Stimulated activated naive B cell treated with anti-CD40 and anti-IgM and Interleukin-4, amounts not matched to agents 10 μg/mL and 1 μg/mL and 100 μg/mL, for 72 hours (primary cell): ENCODE measurements at regions not wholly inside any gene's neighbourhood (a gene's known extent, or its start where the extent isn't known, plus 50 kb on each side); places are given as distances from the start of the nearest gene placed in this dataset.

Experiments used
- ATAC-seq, 2 donors: fragments of 150-1000 bp; cut with Tn5 transposase; replicated peaks; 2 replicates each; pipeline ENCODE4 v1.10.0; 2021; ENCODE audit warnings: moderate library complexity in 1 of 2
- DNase-seq: peaks from one replicate; pipeline ENCODE4 v3.0.0; 2021
- H3K27ac Mint-ChIP-seq: one replicate; pipeline ENCODE4 v1.8.0; 2022; ENCODE audit warnings: mild to moderate bottlenecking, mixed read lengths
- H3K27me3 Mint-ChIP-seq, 2 donors: one replicate each; pipeline ENCODE4 v1.8.0; 2022; ENCODE audit warnings: mixed read lengths in 2 of 2
- H3K36me3 Mint-ChIP-seq, 2 donors: one replicate each; pipeline ENCODE4 v1.8.0; 2022; ENCODE audit warnings: mixed read lengths in 2 of 2, mild to moderate bottlenecking in 1 of 2
- H3K4me1 Mint-ChIP-seq, 2 donors: one replicate each; pipeline ENCODE4 v1.8.0; 2022; ENCODE audit warnings: mixed read lengths in 2 of 2, mild to moderate bottlenecking in 1 of 2
- H3K4me3 Mint-ChIP-seq, 2 donors: one replicate each; pipeline ENCODE4 v1.8.0; 2022; ENCODE audit warnings: mild to moderate bottlenecking in 2 of 2, mixed read lengths in 2 of 2, moderate library complexity in 1 of 2
- H3K9me3 Mint-ChIP-seq, 2 donors: one replicate each; pipeline ENCODE4 v1.8.0; 2022; ENCODE audit warnings: mixed read lengths in 2 of 2, mild to moderate bottlenecking in 1 of 2

DNA sequence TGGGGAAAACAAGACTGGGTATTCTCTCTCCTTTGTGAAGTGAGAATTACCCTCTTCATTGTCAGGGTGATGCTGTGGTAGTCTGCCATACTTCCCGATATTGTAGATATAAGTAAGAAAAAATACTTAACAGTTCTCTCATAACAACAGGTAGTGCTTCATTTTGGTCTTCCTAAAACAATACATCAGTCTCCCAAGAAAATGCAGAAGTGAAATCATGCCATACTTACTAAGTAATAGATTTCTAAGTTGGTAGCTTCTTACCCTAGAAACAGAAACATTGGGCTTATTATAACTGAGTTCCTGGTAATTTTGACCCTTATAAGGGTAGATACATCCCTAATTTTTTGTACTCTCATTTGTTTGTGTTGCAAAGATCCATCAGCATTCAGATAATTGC is 460.7 kb upstream of the DCC start:
- Mint-ChIP-seq H3K27me3 (no peaks in the 10 kb centered on the region), H3K4me1 (no peaks in the 10 kb centered on the region), H3K9me3 (peaks cover 0 to 8% of the 10 kb centered on the region in 2 donors), H3K36me3 (no peaks in the 10 kb centered on the region), H3K4me3 (no peak overlapping the region), H3K27ac (no peak overlapping the region)
- DNase-seq: no peak
- no peak for ATAC-seq

DNA sequence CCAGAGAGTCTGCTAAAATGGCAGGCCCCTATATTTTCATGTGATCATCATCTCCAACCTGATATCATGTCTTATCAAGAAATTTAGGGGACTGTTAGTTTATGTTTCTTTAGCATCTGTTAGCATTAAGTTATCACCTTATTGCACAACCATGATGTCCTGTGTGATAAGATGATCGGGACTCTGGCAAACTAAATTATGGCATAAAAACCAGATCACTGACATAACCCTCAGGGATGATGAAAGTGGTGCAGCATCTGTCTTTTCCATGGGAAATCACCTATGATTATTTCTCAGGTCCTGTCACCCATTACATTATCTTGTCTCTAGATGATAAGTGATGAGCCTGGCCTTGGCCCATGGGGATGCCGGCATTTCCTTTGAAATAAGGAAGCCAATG is 458.6 kb upstream of the DCC start:
- ATAC-seq: no peak
- no peak overlapping the region for H3K27ac Mint-ChIP-seq
- peaks cover 0 to under 1% of the 10 kb centered on the region in 2 donors for H3K9me3 Mint-ChIP-seq
- H3K4me1 Mint-ChIP-seq: no peaks in the 10 kb centered on the region
- H3K27me3 Mint-ChIP-seq: no peaks in the 10 kb centered on the region
- no peak for DNase-seq
- no peak overlapping the region for H3K4me3 Mint-ChIP-seq
- no peaks in the 10 kb centered on the region for H3K36me3 Mint-ChIP-seq

DNA sequence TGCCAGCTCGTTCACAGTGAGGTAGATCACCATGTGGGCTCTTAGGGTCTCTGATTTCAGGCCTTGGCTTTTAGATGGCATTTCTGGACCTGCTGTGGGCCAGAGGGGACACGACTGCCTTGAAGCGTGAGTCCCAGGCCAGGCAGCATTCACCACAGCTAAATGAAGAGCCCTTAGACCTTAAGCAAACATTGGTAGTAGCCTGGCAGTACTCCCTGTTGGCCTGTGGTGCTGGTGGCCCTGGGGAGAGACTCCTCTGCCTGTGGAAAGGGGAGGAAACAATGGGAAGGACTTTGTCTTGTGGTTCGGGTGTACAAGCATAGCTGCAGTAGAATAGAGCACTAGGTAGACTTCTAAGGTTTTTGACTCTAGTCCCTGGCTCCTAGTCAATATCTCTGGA is 456.0 kb upstream of the DCC start:
- Mint-ChIP-seq H3K4me1 (no peaks in the 10 kb centered on the region), H3K36me3 (no peaks in the 10 kb centered on the region), H3K4me3 (no peak overlapping the region), H3K27ac (no peak overlapping the region), H3K9me3 (peaks cover 0 to 3% of the 10 kb centered on the region in 2 donors), H3K27me3 (no peaks in the 10 kb centered on the region)
- ATAC-seq (no peak), DNase-seq (no peak)

DNA sequence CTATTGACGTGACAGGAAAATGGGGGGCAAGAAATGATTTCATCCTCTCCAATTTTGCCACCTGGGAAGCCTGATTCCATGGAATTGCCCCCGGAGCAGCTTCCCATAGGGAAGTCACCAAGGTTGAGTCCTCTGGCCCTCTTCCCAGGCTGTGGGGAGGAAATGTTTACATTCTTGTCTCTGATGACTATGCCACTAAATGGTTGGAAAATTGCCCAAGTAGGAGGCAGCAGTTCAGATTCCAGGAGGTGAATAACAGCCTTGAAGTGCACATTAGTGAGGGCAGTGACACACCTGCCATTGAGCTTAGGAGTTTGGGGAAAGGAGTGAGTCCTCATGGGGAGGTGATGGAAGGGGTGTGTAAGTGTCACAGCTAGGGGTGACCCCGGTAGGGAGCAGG is 449.2 kb upstream of the DCC start:
- Mint-ChIP-seq H3K27ac (no peak overlapping the region), H3K27me3 (peaks cover 0 to 6% of the 10 kb centered on the region in 2 donors), H3K4me1 (no peaks in the 10 kb centered on the region), H3K36me3 (no peaks in the 10 kb centered on the region), H3K4me3 (no peak overlapping the region), H3K9me3 (peaks cover 0 to 11% of the 10 kb centered on the region in 2 donors)
- ATAC-seq (no peak), DNase-seq (no peak)

DNA sequence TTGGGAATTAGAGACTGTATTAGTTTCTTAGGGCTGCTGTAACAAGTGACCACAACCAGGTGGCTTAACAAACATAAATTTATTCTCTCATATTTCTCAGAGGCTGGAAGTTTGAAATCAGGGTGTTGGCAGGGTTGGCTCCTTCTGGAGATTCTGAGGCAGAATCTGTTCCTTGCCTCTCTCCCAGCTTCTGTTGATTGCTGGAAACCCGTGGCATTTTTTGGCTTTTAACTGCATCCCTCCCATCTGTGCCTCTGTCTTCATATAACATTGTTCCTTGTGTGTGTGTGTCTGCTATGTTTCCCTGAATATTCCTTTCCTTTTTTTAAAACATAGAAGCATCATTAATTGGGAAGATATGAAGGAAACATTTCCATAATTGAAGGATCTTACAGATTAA is 448.1 kb upstream of the DCC start:
- DNase-seq: no peak
- Mint-ChIP-seq H3K27ac (no peak overlapping the region), H3K27me3 (peaks cover 0 to 6% of the 10 kb centered on the region in 2 donors), H3K36me3 (no peaks in the 10 kb centered on the region), H3K4me3 (no peak overlapping the region), H3K4me1 (no peaks in the 10 kb centered on the region), H3K9me3 (peaks cover 0 to 11% of the 10 kb centered on the region in 2 donors)
- ATAC-seq: no peak

DNA sequence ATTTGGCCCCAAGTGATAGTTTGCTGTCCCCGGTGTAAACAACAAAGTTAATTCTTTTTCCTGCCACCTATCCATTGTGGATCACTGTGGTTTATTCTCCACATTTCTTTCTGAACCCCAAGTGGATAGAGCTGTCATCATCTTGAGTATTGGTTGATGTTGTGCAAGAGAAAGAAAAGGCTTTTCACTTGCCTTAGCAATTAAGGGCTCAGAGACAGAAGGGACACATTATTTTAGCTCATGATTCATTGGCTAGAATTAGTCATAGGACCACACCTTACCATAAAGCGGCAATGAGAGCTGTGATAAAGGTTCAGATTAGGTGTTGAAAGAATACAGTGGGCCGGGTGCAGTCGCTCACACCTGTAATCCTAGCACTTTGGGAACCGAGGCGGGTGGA is 442.1 kb upstream of the DCC start:
- H3K27me3 Mint-ChIP-seq: peaks cover 0 to 6% of the 10 kb centered on the region in 2 donors

DNA sequence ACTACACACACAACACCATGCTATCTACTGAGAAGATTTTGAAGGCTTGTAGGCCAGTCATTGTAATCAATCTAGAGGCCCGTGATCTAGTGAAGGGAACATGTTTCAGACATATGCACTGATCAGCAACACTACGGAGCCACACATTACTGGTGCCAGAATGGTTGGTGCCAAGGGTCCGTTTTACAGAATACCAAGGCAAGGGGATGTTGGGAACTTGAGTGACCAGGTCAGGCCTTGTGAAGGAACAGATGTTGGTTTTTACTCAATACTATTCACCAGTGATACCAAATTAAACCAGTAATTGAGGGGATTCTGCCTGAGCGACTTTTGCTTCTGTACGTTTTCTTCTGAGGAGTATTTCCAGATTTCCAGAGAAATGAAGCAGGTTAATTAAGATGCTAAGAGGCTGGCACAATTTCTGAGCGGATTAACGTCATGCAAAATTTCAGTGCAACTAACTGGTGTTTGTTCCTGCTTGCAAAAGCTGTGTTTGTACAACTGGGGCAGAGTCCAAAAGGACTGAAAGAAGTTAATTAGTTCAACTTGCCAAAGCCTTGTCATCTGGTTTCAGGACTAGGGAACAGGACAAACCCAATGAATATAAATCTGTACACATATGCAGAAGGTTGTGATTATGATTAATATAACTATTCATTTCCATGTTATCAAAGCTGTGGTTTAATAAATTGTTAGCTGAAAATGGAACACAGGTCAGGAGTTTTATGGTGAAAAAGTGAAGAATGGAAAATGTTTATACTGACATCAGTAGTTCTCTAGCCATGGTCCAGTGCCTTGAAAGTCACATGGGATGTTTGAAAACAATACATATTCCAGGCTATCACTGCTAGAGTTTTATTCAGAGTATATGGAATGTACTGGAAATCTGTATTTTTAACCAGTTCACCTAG is 432.1 kb upstream of the DCC start:
- no peak for ATAC-seq
- Mint-ChIP-seq H3K4me1 (no peaks in the 10 kb centered on the region), H3K4me3 (no peak overlapping the region), H3K27ac (no peak overlapping the region), H3K27me3 (no peaks in the 10 kb centered on the region), H3K9me3 (peaks cover 0 to under 1% of the 10 kb centered on the region in 2 donors), H3K36me3 (no peaks in the 10 kb centered on the region)
- DNase-seq: no peak

More for the DNA sequence above, 442.1 kb upstream of the DCC start:
- no peak overlapping the region for H3K4me3 Mint-ChIP-seq
- no peak overlapping the region for H3K27ac Mint-ChIP-seq
- H3K36me3 Mint-ChIP-seq: no peaks in the 10 kb centered on the region
- ATAC-seq (no peak), DNase-seq (no peak)
- peaks cover 3 to 12% of the 10 kb centered on the region in 2 donors for H3K9me3 Mint-ChIP-seq
- H3K4me1 Mint-ChIP-seq: no peaks in the 10 kb centered on the region

DNA sequence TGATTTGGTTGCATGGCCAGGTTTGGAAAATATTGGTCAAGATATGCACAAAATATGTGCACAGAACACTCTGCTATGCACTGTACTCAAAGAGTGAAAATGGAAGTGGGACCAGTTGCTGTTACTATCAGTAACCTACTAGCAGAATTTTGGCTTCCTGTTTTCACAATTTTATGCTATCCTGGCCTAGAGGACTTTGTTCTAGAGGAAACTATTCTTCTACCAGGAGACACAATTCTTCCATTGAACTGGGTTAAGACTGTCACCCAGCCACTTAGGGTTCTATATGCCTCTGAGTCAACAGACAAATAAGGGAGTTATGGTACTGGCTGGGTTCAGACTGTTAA is 431.4 kb upstream of the DCC start:
- Mint-ChIP-seq H3K4me3 (no peak overlapping the region), H3K4me1 (no peaks in the 10 kb centered on the region), H3K27me3 (no peaks in the 10 kb centered on the region), H3K36me3 (no peaks in the 10 kb centered on the region), H3K9me3 (no peaks in the 10 kb centered on the region), H3K27ac (no peak overlapping the region)
- ATAC-seq (no peak), DNase-seq (no peak)

DNA sequence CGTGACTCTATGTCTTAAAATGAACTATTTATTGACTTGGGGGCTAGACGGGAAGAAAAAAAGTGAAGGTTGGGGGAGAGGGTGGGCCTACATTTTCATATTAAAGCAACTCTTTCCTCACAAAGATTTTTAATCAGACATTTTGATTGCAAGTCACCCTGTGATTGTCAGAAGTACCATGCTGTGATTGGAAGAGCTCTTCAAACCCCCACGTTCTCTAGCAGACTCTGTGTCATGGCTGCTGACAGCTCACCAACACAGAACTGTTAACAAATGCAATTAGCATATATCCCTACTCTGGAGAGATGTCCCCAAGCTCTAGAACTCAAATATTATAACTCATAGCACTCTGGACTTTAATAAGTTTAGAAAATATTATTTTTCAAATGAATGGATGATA is 428.4 kb upstream of the DCC start:
- Mint-ChIP-seq H3K36me3 (no peaks in the 10 kb centered on the region), H3K4me1 (no peaks in the 10 kb centered on the region), H3K4me3 (no peak overlapping the region), H3K9me3 (no peaks in the 10 kb centered on the region), H3K27ac (no peak overlapping the region), H3K27me3 (no peaks in the 10 kb centered on the region)
- no peak for ATAC-seq
- DNase-seq: no peak

DNA sequence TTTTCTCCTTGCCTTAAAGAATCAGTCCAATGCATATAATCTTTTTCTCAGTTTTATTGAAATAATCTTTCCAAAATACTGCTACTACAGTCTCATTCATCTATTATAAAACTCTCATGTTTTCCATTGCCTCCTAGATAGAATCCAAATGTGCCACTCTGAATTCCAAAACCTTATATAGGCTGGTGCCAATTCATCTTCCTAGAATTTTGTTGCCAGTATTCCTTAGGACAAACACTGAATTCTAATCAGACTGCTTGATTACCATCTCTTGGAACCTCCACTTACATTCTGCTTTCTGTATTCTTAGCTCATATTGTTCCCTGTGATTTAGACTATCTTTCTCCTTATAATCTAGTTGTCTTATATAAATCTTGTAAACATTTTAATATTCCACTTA is 427.6 kb upstream of the DCC start:
- Mint-ChIP-seq H3K4me1 (no peaks in the 10 kb centered on the region), H3K27me3 (no peaks in the 10 kb centered on the region), H3K36me3 (no peaks in the 10 kb centered on the region), H3K27ac (no peak overlapping the region), H3K9me3 (no peaks in the 10 kb centered on the region), H3K4me3 (no peak overlapping the region)
- ATAC-seq (no peak), DNase-seq (no peak)

DNA sequence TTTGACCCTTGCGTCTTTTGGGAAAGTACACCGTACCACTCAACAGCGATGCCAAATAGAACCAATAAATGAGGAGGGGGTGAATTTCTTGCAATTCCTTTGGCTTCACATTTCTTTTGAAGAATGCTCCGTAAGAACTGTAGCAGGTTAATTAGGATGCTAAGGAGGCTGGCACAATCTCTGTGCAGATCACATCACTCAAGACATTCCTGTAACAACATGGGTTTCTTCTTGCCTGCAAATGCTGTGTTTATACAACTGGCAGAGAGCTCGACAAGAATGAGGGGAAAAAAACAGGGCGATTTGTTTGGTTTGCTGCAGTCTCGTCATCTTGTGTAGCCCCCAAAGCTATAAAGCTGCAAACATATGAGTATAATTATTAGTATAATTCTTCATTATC is 424.8 kb upstream of the DCC start:
- DNase-seq (no peak), ATAC-seq (no peak)
- Mint-ChIP-seq H3K4me3 (no peak overlapping the region), H3K9me3 (peaks cover 0 to 4% of the 10 kb centered on the region in 2 donors), H3K36me3 (no peaks in the 10 kb centered on the region), H3K4me1 (no peaks in the 10 kb centered on the region), H3K27me3 (no peaks in the 10 kb centered on the region), H3K27ac (no peak overlapping the region)

DNA sequence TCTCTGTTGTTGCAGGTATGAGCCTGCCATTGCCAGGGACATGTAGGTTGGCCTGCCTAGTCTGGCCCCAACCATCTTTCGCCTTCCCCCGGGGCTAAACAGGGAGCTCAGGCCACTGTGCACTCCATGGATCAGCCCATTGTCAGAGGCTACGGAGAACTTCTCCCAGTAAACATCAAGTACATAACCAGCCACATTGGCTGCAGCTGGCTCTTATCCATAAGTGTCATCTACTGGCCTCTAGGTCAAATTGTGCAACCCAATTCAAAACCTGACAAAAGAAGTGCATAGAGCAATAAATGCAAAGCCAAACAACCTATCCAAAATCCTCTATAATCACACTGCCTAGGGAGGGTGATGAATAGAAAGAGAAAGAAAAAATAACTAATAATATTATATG is 418.1 kb upstream of the DCC start:
- ATAC-seq: no peak
- Mint-ChIP-seq H3K27me3 (no peaks in the 10 kb centered on the region), H3K4me3 (no peak overlapping the region), H3K36me3 (no peaks in the 10 kb centered on the region), H3K9me3 (peaks cover 10 to 13% of the 10 kb centered on the region in 2 donors), H3K27ac (no peak overlapping the region), H3K4me1 (no peaks in the 10 kb centered on the region)
- DNase-seq: no peak

DNA sequence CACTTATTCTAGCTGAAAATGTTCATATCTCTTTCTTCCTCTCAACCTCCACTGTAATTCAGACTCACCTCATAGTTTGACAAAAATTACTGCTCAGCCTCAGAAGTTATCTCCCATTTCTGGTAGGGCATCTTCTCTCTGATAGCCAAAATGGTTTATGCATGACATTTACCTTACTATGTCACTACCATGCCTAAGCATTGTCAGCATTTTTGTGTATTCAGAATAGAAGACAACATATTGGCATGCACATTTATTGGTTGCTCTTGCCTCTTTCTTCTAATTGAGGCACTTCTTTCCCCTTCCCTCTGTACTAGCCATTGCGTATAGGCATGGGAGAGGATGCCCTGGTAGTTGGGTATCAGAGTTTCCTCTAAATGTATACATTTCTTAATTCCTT is 406.1 kb upstream of the DCC start:
- Mint-ChIP-seq H3K27me3 (no peaks in the 10 kb centered on the region), H3K4me3 (no peak overlapping the region), H3K27ac (no peak overlapping the region), H3K4me1 (no peaks in the 10 kb centered on the region), H3K36me3 (peaks cover 3 to 5% of the 10 kb centered on the region in 2 donors), H3K9me3 (peaks cover 6 to 10% of the 10 kb centered on the region in 2 donors)
- DNase-seq (no peak), ATAC-seq (no peak)

DNA sequence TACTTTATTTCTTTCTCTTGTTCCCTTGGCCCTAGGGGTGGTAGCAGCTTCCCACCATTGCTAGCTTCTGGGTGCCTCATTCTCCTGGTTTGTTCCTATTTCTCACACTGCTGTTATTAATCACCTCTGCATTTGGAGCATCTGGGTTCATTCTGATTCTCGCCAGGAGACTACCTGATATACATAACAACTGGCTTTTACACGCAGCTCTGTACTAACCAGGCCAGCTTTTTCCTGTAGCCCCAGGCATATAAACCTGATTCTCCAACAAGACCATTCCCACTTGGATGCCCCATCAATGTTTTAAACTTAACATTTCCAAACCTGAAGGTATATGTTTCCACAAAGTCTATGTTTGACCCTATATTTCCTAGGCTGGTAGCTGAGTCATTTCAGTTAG is 403.9 kb upstream of the DCC start:
- no peaks in the 10 kb centered on the region for H3K27me3 Mint-ChIP-seq
- H3K4me1 Mint-ChIP-seq: no peaks in the 10 kb centered on the region
- ATAC-seq (no peak), DNase-seq (no peak)
- no peak overlapping the region for H3K4me3 Mint-ChIP-seq
- H3K9me3 Mint-ChIP-seq: peaks cover 0 to 6% of the 10 kb centered on the region in 2 donors
- no peak overlapping the region for H3K27ac Mint-ChIP-seq
- no peaks in the 10 kb centered on the region for H3K36me3 Mint-ChIP-seq

DNA sequence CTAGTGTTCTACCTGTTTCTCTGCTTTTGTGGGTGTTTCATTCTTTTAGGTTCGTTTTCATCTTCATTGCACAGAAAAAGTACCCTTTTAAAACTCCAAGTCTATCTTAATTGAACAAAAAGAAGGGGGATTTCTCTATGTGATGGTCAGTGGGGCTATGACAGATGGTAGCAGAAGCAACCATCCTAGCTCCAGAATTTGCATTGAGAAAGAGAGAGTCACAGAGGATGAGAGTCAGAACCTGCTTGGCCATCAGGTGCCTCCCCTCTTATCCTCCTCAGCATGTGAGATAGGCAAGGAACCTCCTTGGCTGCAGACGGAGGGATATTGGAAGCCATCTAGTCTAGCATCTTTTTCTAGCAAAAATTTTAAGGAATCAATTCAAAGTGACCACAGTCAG is 398.0 kb upstream of the DCC start:
- Mint-ChIP-seq H3K36me3 (no peaks in the 10 kb centered on the region), H3K27ac (no peak overlapping the region), H3K4me1 (no peaks in the 10 kb centered on the region), H3K27me3 (no peaks in the 10 kb centered on the region), H3K4me3 (no peak overlapping the region), H3K9me3 (peaks cover 0 to 4% of the 10 kb centered on the region in 2 donors)
- no peak for DNase-seq
- no peak for ATAC-seq
